SU-DHL-6 (cell line): ENCODE measurements at regions not wholly inside any gene's neighbourhood (a gene's known extent, or its start where the extent isn't known, plus 50 kb on each side); places are given as distances from the start of the nearest gene placed in this dataset.

Experiments used
- H2AFZ ChIP-seq: fragments of 200-600 bp; sonication (generic); 2 replicates; pipeline ENCODE4 v1.6.1; 2014; ENCODE audit warnings: low read depth, mild to moderate bottlenecking, moderate library complexity, mixed read lengths, antibody characterized with exemption, low read length; ENCODE audit not compliant: severe bottlenecking
- H3F3A ChIP-seq: fragments of 200-600 bp; shearing (Covaris generic); 2 replicates; pipeline ENCODE4 v1.6.0; 2016; ENCODE audit warnings: antibody characterized with exemption, mild to moderate bottlenecking; ENCODE audit not compliant: insufficient read depth
- H3K27ac ChIP-seq: fragments of 200-600 bp; sonication (generic); 2 replicates; pipeline ENCODE4 v1.5.1; 2016; ENCODE audit warnings: low read depth, mild to moderate bottlenecking, low read length, moderate library complexity, mixed read lengths
- H3K27me3 ChIP-seq: fragments of 200-600 bp; sonication (generic), shearing (Covaris generic); 2 replicates; pipeline ENCODE4 v1.6.0; 2014; ENCODE audit warnings: mild to moderate bottlenecking, low read length
- H3K36me3 ChIP-seq: fragments of 200-600 bp; sonication (generic); 2 replicates; pipeline ENCODE4 v1.6.1; 2014; ENCODE audit warnings: mild to moderate bottlenecking, low read length, mixed read lengths
- H3K4me2 ChIP-seq: fragments of 300-600, 200-600 bp; shearing (Covaris generic), sonication (generic); 2 replicates; pipeline ENCODE4 v1.6.0; 2014; ENCODE audit warnings: low read length, low read depth, mild to moderate bottlenecking; ENCODE audit not compliant: poor library complexity, severe bottlenecking
- H3K4me3 ChIP-seq: fragments of 200-600 bp; sonication (generic); 2 replicates; pipeline ENCODE4 v1.5.1; 2014; ENCODE audit warnings: antibody characterized with exemption, low read length, mild to moderate bottlenecking, mixed read lengths; ENCODE audit not compliant: insufficient read depth, poor library complexity, severe bottlenecking
- H3K79me2 ChIP-seq: fragments of 200-600 bp; sonication (generic); 2 replicates; pipeline ENCODE4 v1.6.1; 2014; ENCODE audit warnings: mild to moderate bottlenecking, low read length, moderate library complexity; ENCODE audit not compliant: insufficient read depth
- H3K9ac ChIP-seq: fragments of 200-600 bp; sonication (generic); 2 replicates; pipeline ENCODE4 v1.7.0; 2014; ENCODE audit warnings: mild to moderate bottlenecking, low read length
- H3K9me2 ChIP-seq: fragments of 200-600 bp; sonication (generic); replicated peaks from 2 replicates; pipeline ENCODE4 v1.6.1; 2014; ENCODE audit warnings: low read length; ENCODE audit not compliant: insufficient read depth
- H3K9me3 ChIP-seq: fragments of 200-600 bp; sonication (generic); 2 replicates; pipeline ENCODE4 v1.6.1; 2014; ENCODE audit warnings: low read length, mixed read lengths; ENCODE audit not compliant: insufficient read depth
- H4K20me1 ChIP-seq: fragments of 200-600 bp; sonication (generic); 2 replicates; pipeline ENCODE4 v1.6.1; 2014; ENCODE audit warnings: low read depth, mild to moderate bottlenecking, antibody characterized with exemption, low read length, moderate library complexity, mixed read lengths
- EZH2phosphoT487 ChIP-seq: fragments of 200-600 bp; sonication (generic), shearing (Covaris generic); conservative IDR thresholded peaks from 2 replicates; pipeline ENCODE4 v1.6.1; 2018; ENCODE audit warnings: mild to moderate bottlenecking, antibody characterized with exemption, low read length, moderate library complexity, mixed read lengths
- TF ChIP-seq, protein P1 (sequence below): fragments of 200-600 bp; sonication (generic); IDR thresholded peaks from one replicate; pipeline ENCODE4 v1.5.1; 2017; ENCODE audit warnings: antibody characterized with exemption, mild to moderate bottlenecking, low read length, moderate library complexity; ENCODE audit not compliant: insufficient read depth, poor library complexity, severe bottlenecking

DNA sequence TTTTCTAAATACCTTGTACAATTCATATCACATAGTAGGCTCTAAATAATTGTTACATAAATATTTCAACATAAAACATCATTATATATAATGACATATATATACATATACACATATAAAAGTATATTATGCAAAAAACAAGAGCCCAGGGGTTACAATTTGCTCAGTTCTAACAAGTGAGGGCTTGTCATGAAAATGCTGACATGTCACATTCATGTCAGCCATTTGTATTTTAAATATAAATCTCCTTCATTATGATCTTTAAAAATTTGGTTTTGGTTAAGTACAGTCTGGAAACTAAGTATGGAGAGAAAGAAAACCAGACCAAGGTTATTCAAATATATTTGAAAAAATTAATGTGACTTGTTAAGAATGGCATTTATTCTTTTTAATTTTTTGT, 2745.4 kb downstream of the PCDH7 start:
- Histone ChIP-seq H3K4me3 (no peak overlapping the region), H3K79me2 (no peaks in the 10 kb centered on the region), H3K36me3 (no peaks in the 10 kb centered on the region), H2AFZ (no peak overlapping the region), H3K9ac (no peak overlapping the region), H3K4me2 (no peak overlapping the region), H4K20me1 (no peaks in the 10 kb centered on the region), H3K9me3 (no peaks in the 10 kb centered on the region), H3K27me3 (no peaks in the 10 kb centered on the region), H3F3A (no peaks in the 10 kb centered on the region), H3K9me2 (no peaks in the 10 kb centered on the region), H3K27ac (no peak overlapping the region)
- TF ChIP-seq, protein P1, sequence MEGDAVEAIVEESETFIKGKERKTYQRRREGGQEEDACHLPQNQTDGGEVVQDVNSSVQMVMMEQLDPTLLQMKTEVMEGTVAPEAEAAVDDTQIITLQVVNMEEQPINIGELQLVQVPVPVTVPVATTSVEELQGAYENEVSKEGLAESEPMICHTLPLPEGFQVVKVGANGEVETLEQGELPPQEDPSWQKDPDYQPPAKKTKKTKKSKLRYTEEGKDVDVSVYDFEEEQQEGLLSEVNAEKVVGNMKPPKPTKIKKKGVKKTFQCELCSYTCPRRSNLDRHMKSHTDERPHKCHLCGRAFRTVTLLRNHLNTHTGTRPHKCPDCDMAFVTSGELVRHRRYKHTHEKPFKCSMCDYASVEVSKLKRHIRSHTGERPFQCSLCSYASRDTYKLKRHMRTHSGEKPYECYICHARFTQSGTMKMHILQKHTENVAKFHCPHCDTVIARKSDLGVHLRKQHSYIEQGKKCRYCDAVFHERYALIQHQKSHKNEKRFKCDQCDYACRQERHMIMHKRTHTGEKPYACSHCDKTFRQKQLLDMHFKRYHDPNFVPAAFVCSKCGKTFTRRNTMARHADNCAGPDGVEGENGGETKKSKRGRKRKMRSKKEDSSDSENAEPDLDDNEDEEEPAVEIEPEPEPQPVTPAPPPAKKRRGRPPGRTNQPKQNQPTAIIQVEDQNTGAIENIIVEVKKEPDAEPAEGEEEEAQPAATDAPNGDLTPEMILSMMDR, result no peak
- TF ChIP-seq EZH2phosphoT487, result no peak

GRCh38 chr4:33467291-33467690, 2747.1 kb downstream of the PCDH7 start:
- Histone ChIP-seq H3K9me2 (no peaks in the 10 kb centered on the region), H2AFZ (no peak overlapping the region), H3K4me2 (no peak overlapping the region), H3K36me3 (no peaks in the 10 kb centered on the region), H4K20me1 (no peaks in the 10 kb centered on the region), H3K9ac (no peak overlapping the region), H3K27ac (no peak overlapping the region), H3K4me3 (no peak overlapping the region), H3K27me3 (no peaks in the 10 kb centered on the region), H3K79me2 (no peaks in the 10 kb centered on the region), H3F3A (no peaks in the 10 kb centered on the region), H3K9me3 (no peaks in the 10 kb centered on the region)
- TF ChIP-seq, protein P1, result no peak
- TF ChIP-seq EZH2phosphoT487, result no peak

DNA sequence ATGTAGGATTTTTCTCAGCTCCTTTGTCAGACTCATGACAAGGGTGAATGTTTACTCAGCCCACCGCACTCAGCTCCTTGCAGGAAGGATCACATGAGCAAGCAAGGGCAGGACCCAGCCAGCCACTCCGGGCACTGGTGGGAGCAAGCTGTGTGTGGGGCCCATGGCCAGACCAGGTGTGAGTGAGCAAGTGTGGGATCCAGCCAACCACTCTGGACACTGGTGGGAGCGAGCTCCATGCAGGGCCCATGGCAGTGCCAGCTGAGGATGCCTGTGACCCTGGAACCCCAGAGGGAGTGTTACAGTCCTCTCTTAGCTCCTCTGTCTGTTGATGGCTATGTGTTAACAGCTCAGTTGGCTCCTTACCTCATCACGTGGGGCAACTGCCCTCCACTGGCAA, 2750.6 kb downstream of the PCDH7 start:
- Histone ChIP-seq H3K9me2 (no peaks in the 10 kb centered on the region), H3K79me2 (no peaks in the 10 kb centered on the region), H3K9me3 (no peaks in the 10 kb centered on the region), H2AFZ (no peak overlapping the region), H3F3A (no peaks in the 10 kb centered on the region), H3K4me3 (no peak overlapping the region), H3K9ac (no peak overlapping the region), H4K20me1 (no peaks in the 10 kb centered on the region), H3K36me3 (no peaks in the 10 kb centered on the region), H3K4me2 (no peak overlapping the region), H3K27me3 (no peaks in the 10 kb centered on the region), H3K27ac (no peak overlapping the region)
- TF ChIP-seq EZH2phosphoT487, result no peak
- TF ChIP-seq, protein P1, result no peak

GRCh38 chr4:33477715-33478114, 2757.5 kb downstream of the PCDH7 start:
- no peaks in the 10 kb centered on the region for H3K79me2 ChIP-seq
- H2AFZ ChIP-seq, result peak overlapping the region; percentile 71
- H3K4me3 ChIP-seq, result no peak overlapping the region
- no peaks in the 10 kb centered on the region for H3F3A ChIP-seq
- TF ChIP-seq EZH2phosphoT487, result no peak
- TF ChIP-seq, protein P1, result no peak
- no peaks in the 10 kb centered on the region for H3K9me3 ChIP-seq
- no peaks in the 10 kb centered on the region for H4K20me1 ChIP-seq
- H3K36me3 ChIP-seq, result no peaks in the 10 kb centered on the region
- H3K9me2 ChIP-seq, result no peaks in the 10 kb centered on the region
- H3K27ac ChIP-seq, result no peak overlapping the region
- no peak overlapping the region for H3K9ac ChIP-seq
- no peaks in the 10 kb centered on the region for H3K27me3 ChIP-seq
- no peak overlapping the region for H3K4me2 ChIP-seq
